H4 (cell line): ENCODE measurements at regions not wholly inside any gene's neighbourhood (a gene's known extent, or its start where the extent isn't known, plus 50 kb on each side); places are given as distances from the start of the nearest gene placed in this dataset.
A peak's percentile ranks its signal among the peaks of the same experiment; 100 is the strongest.
"Not testable (repeated sequence)": the region's sequence is repeated elsewhere in the genome, so short reads cannot be mapped to it uniquely, and the experiment has no call there.

Experiments used
- DNase-seq: peaks from one replicate; pipeline ENCODE4 v3.0.0-alpha.2; 2015; ENCODE audit warnings: low spot score

GRCh38 chr2:35314049-35314448 is 1041.5 kb upstream of the CRIM1 start:
- DNase-seq, result no peak

- no peak for DNase-seq
Measured at GRCh38 chr2:35301369-35301768, 1054.2 kb upstream of the CRIM1 start.

GRCh38 chr2:35298493-35298892 is 1057.1 kb upstream of the CRIM1 start:
- peak; percentile 9 for DNase-seq

DNA sequence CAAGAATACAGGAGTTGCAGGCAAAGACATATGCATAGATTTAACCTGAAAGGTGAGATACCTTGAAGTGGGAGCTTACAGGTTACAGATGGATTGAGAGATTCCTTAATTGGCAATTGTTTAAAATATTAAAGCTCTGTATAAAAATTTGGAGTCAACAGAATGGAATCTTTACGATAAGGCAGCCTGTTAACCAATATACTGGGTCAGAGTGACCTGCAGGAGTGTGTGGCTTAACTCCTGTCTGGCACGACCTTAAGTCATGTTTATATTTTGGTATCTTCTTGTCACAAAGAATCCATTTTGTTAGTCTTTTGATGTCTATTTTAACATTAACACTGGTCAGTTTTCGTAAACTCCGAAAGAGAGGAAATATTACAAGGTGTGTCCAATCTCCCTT is 1058.2 kb upstream of the CRIM1 start:
- no peak for DNase-seq

DNA sequence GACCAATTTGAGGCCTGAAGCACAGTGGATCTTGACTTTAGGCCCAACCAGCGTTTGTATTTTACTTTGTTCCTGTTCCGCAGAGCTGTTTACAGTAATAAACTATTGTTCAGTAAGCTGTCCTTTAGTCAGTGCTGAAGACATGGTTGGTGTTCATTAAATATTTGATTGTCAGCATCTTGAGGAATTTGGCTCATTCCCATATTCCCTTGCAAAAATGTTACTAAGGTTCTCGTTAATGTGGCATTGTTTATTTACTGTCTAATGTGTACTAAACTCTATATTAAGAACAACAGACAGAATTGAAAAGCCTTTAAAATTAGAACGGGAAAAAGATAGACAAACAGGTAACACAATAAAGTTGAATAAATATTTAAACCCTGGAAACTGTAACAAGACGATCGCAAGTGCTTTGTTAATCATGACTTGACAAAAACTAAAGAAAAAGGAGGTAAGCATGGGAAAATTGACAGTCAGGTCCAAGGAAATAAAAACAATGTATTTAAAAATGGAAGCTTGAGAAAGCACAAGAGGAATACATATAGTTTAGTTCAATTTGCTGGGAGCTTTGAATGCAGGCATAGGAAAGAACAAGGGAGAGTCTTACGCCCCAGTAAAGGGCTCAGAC is 1060.8 kb upstream of the CRIM1 start:
- no peak for DNase-seq

DNA sequence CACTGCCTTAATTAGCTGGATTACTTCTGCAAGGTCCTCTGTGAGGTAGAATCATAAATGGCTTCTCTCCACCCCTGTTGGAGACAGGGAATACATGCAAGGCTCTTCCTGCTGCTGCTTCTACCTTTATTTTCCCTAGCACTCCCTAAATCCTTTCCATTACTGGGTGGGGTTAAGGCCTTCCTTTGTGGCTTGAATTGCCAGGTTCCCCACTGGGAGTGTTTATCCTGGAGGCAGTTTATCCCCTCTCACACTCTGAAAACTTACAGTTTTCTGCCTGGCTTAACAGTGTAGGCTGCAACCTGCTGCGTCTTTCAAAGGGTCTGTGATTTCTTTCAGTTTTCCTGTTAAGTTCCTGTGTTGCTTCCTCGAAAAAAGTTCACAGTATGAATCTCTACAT is 1062.3 kb upstream of the CRIM1 start:
- DNase-seq, result no peak

DNA sequence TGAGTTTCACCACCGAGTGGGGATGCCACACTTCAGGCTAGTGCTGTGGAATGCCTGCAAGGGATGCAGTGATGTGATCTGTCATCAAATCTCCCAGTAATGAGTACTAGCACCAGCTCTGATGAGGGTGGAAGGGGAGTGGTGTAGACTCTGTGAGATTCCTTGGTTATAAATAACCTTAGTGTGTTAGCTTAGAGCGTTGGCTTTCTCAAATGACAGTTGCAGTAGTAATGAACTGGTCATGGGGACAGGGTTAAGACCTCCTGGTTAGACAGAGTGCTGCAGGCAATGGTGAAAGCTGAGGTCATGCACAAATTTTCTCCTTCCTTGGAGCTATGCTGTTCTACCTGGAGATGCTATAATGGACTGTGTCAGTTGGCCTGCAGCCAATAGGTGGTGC is 1063.4 kb upstream of the CRIM1 start:
- no peak for DNase-seq

GRCh38 chr2:35281702-35282101 is 1073.9 kb upstream of the CRIM1 start:
- no peak for DNase-seq

DNA sequence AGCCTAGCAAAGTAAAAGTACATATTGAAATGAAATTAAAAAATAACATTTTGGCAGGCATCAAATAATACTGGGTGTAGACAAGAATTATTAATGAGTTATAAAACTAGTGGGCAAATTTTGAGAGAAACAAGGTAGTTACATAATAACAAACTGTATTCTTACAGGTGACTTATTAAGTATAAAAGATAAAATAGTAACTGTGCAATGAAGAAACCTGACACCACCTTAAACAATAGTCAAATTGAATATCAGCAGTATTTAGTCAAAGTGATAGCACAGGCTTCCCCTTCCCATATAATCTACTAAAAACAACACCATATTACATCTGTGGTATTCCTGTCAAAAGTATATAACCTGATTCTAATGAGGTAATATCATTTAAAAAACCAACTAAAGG is 1099.8 kb upstream of the CRIM1 start:
- DNase-seq, result no peak

DNA sequence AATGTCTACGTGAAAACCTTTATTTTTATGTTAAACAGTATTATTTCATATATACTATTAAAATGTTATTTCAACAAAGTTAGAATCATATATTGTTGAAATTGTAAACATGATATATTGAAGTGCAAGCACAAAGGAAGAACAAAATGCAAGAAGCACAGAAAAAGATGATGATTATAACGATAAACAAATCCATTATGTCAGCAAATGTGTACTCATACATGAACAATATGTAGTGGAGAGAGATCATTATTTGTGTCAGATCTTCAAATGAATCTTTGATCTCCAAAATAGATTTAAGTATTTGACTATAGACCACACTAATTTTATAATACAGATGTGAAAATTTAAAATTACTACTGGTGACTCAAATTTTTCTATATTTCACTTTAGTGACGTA is 1104.4 kb upstream of the CRIM1 start:
- no peak for DNase-seq

DNA sequence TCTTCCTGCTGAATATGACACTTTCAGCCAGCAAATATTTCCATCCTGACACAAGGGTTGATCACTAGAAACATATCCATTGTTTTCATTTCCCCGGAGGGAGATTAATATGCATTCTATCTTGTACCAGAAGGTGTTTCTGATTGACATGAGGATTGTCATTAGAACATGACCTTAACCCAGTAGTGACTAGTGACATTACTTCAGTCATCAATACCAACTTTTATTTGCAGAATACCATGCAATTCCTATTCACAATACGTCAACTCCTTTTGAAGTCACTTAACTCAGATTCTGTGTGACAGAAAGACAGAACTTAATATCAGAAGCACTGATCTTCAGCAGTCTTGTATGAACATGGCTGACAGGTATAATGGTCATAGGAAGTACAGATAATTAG is 1108.9 kb upstream of the CRIM1 start:
- DNase-seq, result no peak

- DNase-seq, result no peak
Measured at GRCh38 chr2:35228584-35228983, 1127.0 kb upstream of the CRIM1 start.

- no peak for DNase-seq
Measured at GRCh38 chr2:35220461-35220860, 1135.1 kb upstream of the CRIM1 start.

DNA sequence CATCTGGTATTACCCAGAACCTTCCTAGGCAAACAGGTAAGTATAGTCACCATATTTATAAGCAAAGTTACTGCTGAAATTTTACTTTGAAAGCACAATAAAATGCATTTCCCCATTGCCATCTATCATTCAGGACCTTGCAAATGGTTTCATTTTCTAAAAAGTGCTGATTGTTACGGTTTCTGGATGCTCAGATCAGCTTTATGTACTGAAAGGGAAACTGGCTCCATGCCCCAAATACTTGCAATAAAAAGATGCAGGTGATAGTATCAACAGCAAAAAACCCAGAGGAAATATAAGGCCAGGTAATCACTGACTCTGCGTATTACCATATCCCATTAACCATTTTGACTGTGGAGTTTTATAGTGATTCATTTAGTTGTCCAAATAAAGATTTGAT is 1150.7 kb upstream of the CRIM1 start:
- DNase-seq, result no peak

DNA sequence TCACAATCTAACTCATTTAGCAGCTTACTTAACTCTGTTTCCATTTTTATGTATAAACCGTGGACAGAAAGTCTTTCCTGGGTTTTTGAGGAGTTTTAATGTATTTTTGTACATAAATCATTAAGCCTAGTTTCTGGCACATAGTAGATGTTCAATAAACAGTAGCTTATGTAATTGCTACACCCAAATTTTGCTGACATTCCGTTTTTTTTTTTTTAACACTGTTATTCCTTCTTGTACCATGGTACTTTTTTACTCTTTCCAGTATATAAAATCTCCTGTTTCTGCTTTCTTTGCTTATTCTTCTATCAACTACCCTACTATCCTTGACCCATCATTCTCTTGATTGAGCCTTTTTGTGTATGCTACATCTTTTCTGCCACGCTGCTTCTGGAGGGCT is 1151.3 kb upstream of the CRIM1 start:
- DNase-seq, result no peak

GRCh38 chr2:35199298-35199697 is 1156.3 kb upstream of the CRIM1 start:
- peak; percentile 1 for DNase-seq

DNA sequence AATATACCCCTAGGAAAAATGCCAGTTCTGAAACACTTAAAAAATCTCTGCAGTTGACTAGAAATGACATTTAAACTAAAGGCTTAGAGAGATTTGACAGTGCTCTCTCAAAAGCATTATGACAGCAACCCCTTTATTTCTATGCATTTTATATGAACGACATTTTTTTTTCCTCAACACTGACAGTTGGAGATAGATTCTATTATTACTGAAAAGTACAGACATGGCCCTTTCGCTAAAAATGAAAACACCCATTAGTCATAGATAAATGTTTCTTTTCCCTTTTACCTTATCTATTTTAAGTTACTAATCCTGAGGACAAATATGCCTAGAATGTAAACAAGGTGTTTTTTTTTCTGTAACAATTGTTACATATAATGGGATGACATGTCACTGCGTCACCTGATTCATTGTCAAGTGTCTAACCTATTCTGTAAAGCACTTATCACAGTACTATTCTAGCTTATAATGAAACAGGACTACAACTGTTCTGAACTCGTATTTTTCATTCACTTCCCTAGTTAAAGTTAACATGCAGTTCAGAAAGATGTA is 1169.6 kb upstream of the CRIM1 start:
- no peak for DNase-seq

GRCh38 chr2:35184471-35184870 is 1171.1 kb upstream of the CRIM1 start:
- DNase-seq, result no peak

DNA sequence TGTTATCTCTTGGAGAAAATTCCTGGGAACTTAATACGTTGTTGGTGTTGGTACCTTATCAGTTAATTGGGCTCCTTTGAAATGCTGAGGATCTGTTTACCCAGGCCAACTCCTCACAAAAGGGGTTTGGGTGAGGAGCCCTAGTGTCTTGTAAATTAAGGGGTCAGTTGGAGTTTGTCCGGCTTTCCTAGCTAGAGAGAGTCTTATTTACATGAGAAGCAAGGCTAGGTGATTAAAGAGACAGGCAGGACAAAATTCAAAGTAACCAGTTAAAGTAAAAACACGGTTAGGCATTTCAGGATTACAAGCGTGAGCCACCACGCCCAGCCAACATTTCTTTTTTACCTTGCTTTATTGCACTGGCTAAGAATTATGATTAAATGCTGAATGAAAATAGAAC is 1178.9 kb upstream of the CRIM1 start:
- not testable (repeated sequence) for DNase-seq

DNA sequence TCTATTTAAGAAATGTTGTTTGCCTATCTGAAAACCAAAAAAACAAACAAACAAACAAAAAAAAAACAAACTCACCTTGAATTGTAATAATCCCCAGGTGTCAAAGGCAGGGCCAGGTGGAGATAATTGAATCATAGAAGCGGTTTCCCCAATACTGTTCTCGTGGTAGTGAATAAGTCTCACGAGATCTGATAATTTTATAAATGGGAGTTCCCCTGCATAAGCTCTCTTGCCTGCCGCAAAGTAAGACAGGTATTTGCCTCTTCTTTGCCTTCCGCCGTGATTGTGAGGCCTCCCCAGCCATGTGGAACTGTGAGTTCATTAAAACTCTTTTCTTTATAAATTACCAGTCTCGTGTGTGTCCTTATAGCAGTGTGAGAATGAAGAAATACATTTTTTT is 1180.7 kb upstream of the CRIM1 start:
- no peak for DNase-seq

DNA sequence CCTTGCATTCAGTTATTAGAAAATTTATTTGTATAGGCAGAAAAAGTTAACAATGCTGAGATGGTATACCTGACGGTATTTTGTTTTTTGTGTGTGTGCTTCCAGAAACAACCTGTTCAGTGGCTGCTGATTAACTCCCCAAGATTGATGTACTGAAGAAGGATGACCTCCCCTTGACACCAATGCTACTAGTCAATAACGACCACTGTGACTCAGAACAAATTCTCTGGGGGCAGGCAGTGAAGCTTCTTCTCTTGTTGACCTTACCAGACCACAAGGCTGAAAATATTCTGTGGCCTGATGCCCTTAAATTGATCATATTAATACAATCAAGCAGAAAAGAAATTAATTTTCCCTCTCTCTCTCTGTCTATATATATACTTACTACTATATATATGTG is 1182.9 kb upstream of the CRIM1 start:
- no peak for DNase-seq

- DNase-seq, result no peak
Measured at GRCh38 chr2:35168351-35168750, 1187.2 kb upstream of the CRIM1 start.

- no peak for DNase-seq
Measured at GRCh38 chr2:35163948-35164347, 1191.6 kb upstream of the CRIM1 start.

DNA sequence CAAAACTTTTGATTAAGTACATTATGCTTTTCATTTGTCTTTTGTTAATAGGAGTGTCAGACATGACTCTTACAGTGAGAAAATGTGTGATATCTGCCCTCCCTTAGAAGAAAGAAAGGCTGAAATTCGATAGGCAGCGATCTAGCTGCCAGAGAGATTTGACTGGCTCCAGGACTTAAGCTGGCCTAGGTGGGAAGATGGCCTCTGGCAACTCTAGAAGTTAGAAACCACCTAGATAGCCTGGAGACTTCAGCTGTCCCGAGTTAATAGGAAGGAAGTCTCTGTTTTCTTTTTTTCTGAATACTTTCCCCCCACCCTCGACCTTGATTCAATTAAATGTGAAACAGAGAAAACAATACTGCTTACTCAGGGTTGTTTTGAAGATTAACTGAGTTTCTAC is 1194.7 kb upstream of the CRIM1 start:
- DNase-seq, result no peak
